OCI-LY3 (cell line): ENCODE measurements at regions not wholly inside any gene's neighbourhood (a gene's known extent, or its start where the extent isn't known, plus 50 kb on each side); places are given as distances from the start of the nearest gene placed in this dataset.

Experiments used
- EZH2phosphoT487 ChIP-seq: fragments of 200-600 bp; shearing (Covaris generic); IDR thresholded peaks from 2 replicates; pipeline ENCODE4 v1.6.1; 2018; ENCODE audit warnings: antibody characterized with exemption, mixed run types, low read depth
- TF ChIP-seq, protein P1 (sequence below): fragments of 200-600, 300-600 bp; sonication (generic); IDR thresholded peaks from 2 replicates; pipeline ENCODE4 v1.5.1; 2014; ENCODE audit warnings: antibody characterized with exemption, low read length, low read depth

DNA sequence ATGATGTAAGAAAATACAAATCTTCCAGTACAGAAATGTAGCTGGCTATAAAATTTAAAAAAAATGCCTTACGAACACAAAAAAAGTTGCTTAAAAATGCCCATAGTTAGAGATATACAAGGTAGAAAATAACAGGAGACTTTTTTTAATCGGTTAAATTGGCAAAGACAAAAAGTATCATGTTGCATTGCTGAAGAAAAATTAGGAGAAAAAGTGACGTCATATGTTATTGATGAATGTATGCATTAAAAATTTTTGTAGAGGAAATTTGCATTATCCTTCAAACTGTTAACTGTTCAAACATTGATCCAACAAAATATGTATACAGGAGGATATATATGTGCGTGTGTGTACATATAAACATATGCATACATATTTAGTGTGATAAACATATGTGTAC is 1634.4 kb upstream of the PCDH7 start:
- TF ChIP-seq, protein P1, sequence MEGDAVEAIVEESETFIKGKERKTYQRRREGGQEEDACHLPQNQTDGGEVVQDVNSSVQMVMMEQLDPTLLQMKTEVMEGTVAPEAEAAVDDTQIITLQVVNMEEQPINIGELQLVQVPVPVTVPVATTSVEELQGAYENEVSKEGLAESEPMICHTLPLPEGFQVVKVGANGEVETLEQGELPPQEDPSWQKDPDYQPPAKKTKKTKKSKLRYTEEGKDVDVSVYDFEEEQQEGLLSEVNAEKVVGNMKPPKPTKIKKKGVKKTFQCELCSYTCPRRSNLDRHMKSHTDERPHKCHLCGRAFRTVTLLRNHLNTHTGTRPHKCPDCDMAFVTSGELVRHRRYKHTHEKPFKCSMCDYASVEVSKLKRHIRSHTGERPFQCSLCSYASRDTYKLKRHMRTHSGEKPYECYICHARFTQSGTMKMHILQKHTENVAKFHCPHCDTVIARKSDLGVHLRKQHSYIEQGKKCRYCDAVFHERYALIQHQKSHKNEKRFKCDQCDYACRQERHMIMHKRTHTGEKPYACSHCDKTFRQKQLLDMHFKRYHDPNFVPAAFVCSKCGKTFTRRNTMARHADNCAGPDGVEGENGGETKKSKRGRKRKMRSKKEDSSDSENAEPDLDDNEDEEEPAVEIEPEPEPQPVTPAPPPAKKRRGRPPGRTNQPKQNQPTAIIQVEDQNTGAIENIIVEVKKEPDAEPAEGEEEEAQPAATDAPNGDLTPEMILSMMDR: no peak
- no peak for TF ChIP-seq EZH2phosphoT487
